ENCODE measurements at regions not wholly inside any gene's neighbourhood (a gene's known extent, or its start where the extent isn't known, plus 50 kb on each side); places are given as distances from the start of the nearest gene placed in this dataset.

DNA sequence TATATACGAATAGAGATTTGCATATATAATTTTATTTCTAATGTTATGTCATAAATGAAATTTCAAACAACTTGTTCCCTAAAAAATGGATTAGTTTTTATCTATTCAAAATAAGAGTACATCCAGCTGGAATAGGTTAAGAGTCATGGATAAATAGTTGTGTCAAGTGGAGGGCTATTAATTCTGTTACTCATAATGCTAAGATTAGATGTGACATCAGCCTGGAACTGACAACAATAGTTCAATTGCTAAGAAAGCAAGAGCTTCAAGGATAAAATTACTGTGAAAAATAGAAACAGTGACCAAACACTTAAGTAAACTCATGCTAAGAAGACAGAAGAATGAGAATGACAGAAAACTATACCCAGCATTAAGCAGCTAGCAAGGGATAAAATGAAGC is 92.2 kb upstream of the CDH9 start:
- TF ChIP-seq, protein P1, sequence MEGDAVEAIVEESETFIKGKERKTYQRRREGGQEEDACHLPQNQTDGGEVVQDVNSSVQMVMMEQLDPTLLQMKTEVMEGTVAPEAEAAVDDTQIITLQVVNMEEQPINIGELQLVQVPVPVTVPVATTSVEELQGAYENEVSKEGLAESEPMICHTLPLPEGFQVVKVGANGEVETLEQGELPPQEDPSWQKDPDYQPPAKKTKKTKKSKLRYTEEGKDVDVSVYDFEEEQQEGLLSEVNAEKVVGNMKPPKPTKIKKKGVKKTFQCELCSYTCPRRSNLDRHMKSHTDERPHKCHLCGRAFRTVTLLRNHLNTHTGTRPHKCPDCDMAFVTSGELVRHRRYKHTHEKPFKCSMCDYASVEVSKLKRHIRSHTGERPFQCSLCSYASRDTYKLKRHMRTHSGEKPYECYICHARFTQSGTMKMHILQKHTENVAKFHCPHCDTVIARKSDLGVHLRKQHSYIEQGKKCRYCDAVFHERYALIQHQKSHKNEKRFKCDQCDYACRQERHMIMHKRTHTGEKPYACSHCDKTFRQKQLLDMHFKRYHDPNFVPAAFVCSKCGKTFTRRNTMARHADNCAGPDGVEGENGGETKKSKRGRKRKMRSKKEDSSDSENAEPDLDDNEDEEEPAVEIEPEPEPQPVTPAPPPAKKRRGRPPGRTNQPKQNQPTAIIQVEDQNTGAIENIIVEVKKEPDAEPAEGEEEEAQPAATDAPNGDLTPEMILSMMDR (IDR thresholded peaks at IDR 0.05; ENCODE audit: borderline replicate concordance, extremely low read depth, low read length, poor library complexity, severe bottlenecking): no peak
- no peak for TF ChIP-seq EZH2 (IDR thresholded peaks at IDR 0.05; ENCODE audit: borderline replicate concordance, low read depth, low read length, severe bottlenecking)

Data from DND-41 (cell line).